ENCODE measurements at regions not wholly inside any gene's neighbourhood (a gene's known extent, or its start where the extent isn't known, plus 50 kb on each side); places are given as distances from the start of the nearest gene placed in this dataset.

GRCh38 chr5:20486826-20487225 is 498.8 kb upstream of the CDH18 start:
- no peak for TF ChIP-seq CTCF (IDR thresholded peaks at IDR 0.05)
- TF ChIP-seq ZFX (IDR thresholded peaks at IDR 0.05; ENCODE audit: borderline replicate concordance) = no peak
